OCI-LY1 (cell line): ENCODE measurements at regions not wholly inside any gene's neighbourhood (a gene's known extent, or its start where the extent isn't known, plus 50 kb on each side); places are given as distances from the start of the nearest gene placed in this dataset.

Experiments used
- CTCF ChIP-seq: fragments of 200-600 bp; sonication (generic), shearing (Covaris generic); IDR thresholded peaks from 2 replicates; pipeline ENCODE4 v1.5.1; 2017; ENCODE audit warnings: mild to moderate bottlenecking, antibody characterized with exemption, low read length, moderate library complexity, mixed read lengths
- EZH2 ChIP-seq: fragments of 200-600 bp; sonication (generic), shearing (Covaris generic); IDR thresholded peaks from 2 replicates; pipeline ENCODE4 v1.8.0; 2017; ENCODE audit warnings: borderline replicate concordance, mixed run types, mild to moderate bottlenecking, antibody characterized with exemption, low read length, moderate library complexity, mixed read lengths

DNA sequence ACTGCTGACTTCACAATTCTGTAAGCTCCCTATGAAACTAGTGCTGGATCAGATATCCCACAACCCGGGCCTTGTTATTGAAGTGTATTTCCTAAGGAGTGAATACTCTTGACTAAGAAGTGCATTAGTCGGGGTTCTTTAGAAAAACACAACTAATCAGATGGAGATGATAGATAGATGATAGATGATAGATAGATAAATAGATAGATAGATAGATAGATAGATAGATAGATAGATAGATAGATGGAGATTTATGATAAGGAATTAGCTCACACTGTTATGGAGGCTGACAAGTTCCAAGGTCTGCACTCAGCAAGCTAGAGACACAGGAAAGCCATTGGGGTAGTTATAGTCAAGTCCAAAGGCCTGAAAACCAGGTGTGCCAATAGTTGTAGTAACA lies 214.6 kb upstream of the COX7C start:
- TF ChIP-seq CTCF (no peak), EZH2 (no peak)
